A673 (cell line): ENCODE measurements at regions not wholly inside any gene's neighbourhood (a gene's known extent, or its start where the extent isn't known, plus 50 kb on each side); places are given as distances from the start of the nearest gene placed in this dataset.

ENCODE experiments used
- BruUV-seq: library from RNA; stranded (reverse); fragments of 400-500 nt; replicated peaks from 2 replicates; lab custom pipeline; 2021; lab: Mats Ljungman, UMichigan
- CTCF ChIA-PET: fragments of 300-600 bp; sonication (Branson Sonifier 250); formaldehyde crosslinking; loops from one replicate; lab custom pipeline; 2022; ENCODE audit warnings: antibody characterized with exemption; lab: Charles Lee
- POLR2A ChIA-PET: fragments of 300-600 bp; sonication (Branson Sonifier 250); formaldehyde crosslinking; loops from one replicate; lab custom pipeline; 2022; ENCODE audit warnings: antibody characterized with exemption; ENCODE audit not compliant: low non-redundant PET; lab: Charles Lee
- DNase-seq: peaks from one replicate; pipeline ENCODE4 v3.0.0-alpha.2; 2015; ENCODE audit warnings: low spot score
- H3K27ac ChIP-seq: fragments of 200-600 bp; sonication (generic); 2 replicates; pipeline ENCODE4 v1.5.1; 2016; ENCODE audit warnings: mixed run types, low read depth, mild to moderate bottlenecking, mixed read lengths, antibody characterized with exemption, low read length; ENCODE audit not compliant: poor library complexity, severe bottlenecking
- H3K27me3 ChIP-seq: fragments of 200-600 bp; sonication (generic); replicated peaks from 2 replicates; pipeline ENCODE4 v1.6.1; 2017; ENCODE audit warnings: mixed run types, low read depth, mild to moderate bottlenecking, mixed read lengths, antibody characterized with exemption, low read length; ENCODE audit not compliant: insufficient read depth, poor library complexity
- H3K36me3 ChIP-seq: fragments of 200-600 bp; sonication (generic); 2 replicates; pipeline ENCODE4 v1.6.1; 2016; ENCODE audit warnings: mixed run types, mild to moderate bottlenecking, mixed read lengths, antibody characterized with exemption, low read length; ENCODE audit not compliant: insufficient read depth, poor library complexity, severe bottlenecking
- H3K4me1 ChIP-seq: fragments of 200-600 bp; sonication (generic); 2 replicates; pipeline ENCODE4 v1.6.1; 2017; ENCODE audit warnings: mixed run types, mild to moderate bottlenecking, mixed read lengths, antibody characterized with exemption, low read length; ENCODE audit not compliant: insufficient read depth, poor library complexity, severe bottlenecking
- H3K4me3 ChIP-seq: fragments of 200-600 bp; sonication (generic); 2 replicates; pipeline ENCODE4 v1.5.1; 2016; ENCODE audit warnings: low read depth, mixed run types, mild to moderate bottlenecking, mixed read lengths, low read length; ENCODE audit not compliant: poor library complexity, severe bottlenecking
- H3K9me3 ChIP-seq: fragments of 200-600 bp; sonication (generic); 2 replicates; pipeline ENCODE4 v1.6.1; 2016; ENCODE audit warnings: mixed run types, low read depth, mild to moderate bottlenecking, mixed read lengths, antibody characterized with exemption, low read length; ENCODE audit not compliant: poor library complexity, severe bottlenecking
- EZH2 ChIP-seq: fragments of 200-600 bp; sonication (generic); IDR thresholded peaks from 2 replicates; pipeline ENCODE4 v1.6.1; 2017; ENCODE audit warnings: borderline replicate concordance, low read depth, mild to moderate bottlenecking, mixed read lengths, antibody characterized with exemption, low read length; ENCODE audit not compliant: poor library complexity, severe bottlenecking
- intact Hi-C: fragments of 100-400 bp; cut with micrococcal nuclease; formaldehyde crosslinking; loops from one replicate; pipeline ENCODE4 v1.10.0; 2022; ENCODE audit not compliant: unreplicated experiment
- TF ChIP-seq, protein P1 (sequence below): fragments of 300-800, 200-600 bp; sonication (generic); conservative IDR thresholded peaks from 2 replicates; pipeline ENCODE4 v1.5.1; 2017; ENCODE audit warnings: low read depth, mild to moderate bottlenecking, antibody characterized with exemption, low read length, moderate library complexity, mixed read lengths

- Histone ChIP-seq H3K4me1 (no peaks in the 10 kb centered on the region), H3K4me3 (no peak overlapping the region), H3K27me3 (no peaks in the 10 kb centered on the region), H3K27ac (no peak overlapping the region), H3K9me3 (no peaks in the 10 kb centered on the region), H3K36me3 (no peaks in the 10 kb centered on the region)
- intact Hi-C loops, result no loop called here
- TF ChIP-seq, protein P1, sequence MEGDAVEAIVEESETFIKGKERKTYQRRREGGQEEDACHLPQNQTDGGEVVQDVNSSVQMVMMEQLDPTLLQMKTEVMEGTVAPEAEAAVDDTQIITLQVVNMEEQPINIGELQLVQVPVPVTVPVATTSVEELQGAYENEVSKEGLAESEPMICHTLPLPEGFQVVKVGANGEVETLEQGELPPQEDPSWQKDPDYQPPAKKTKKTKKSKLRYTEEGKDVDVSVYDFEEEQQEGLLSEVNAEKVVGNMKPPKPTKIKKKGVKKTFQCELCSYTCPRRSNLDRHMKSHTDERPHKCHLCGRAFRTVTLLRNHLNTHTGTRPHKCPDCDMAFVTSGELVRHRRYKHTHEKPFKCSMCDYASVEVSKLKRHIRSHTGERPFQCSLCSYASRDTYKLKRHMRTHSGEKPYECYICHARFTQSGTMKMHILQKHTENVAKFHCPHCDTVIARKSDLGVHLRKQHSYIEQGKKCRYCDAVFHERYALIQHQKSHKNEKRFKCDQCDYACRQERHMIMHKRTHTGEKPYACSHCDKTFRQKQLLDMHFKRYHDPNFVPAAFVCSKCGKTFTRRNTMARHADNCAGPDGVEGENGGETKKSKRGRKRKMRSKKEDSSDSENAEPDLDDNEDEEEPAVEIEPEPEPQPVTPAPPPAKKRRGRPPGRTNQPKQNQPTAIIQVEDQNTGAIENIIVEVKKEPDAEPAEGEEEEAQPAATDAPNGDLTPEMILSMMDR, result no peak
- TF ChIP-seq EZH2, result no peak
- no TSS peak for BruUV-seq
- POLR2A ChIA-PET, result no interaction called here
- DNase-seq, result no peak
- CTCF ChIA-PET, result no interaction called here
Observed at GRCh38 chr14:82138431-82138830, 604.8 kb upstream of the SEL1L start.

GRCh38 chr14:82146846-82147245 lies 613.2 kb upstream of the SEL1L start:
- no TSS peak for BruUV-seq
- no peaks in the 10 kb centered on the region for H3K9me3 ChIP-seq
- DNase-seq, result no peak
- no peaks in the 10 kb centered on the region for H3K27me3 ChIP-seq
- no peak overlapping the region for H3K27ac ChIP-seq
- no peaks in the 10 kb centered on the region for H3K4me1 ChIP-seq
- no peaks in the 10 kb centered on the region for H3K36me3 ChIP-seq
- no peak overlapping the region for H3K4me3 ChIP-seq
- ChIA-PET CTCF (no interaction called here), POLR2A (no interaction called here)
- no peak for TF ChIP-seq EZH2
- TF ChIP-seq, protein P1, result no peak
- intact Hi-C loops, result no loop called here

DNA sequence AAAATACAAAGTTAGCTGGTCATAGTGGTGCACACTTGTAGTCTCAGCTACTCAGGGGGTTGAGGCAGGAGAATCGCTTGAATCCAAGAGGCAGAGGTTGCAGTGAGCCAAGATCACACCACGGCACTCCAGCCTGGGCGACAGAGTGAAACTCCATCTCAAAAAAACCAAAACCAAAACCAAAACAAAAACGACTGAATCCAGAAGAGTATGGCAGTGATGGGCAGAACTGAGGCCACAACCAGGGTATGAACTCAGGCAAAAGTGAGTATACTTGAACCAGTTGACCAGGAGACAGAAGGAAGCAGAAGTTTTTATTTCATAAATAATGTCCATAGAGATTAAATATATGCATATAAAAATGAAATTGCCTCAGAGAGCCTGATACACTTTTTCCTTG lies 620.0 kb upstream of the SEL1L start:
- no TSS peak for BruUV-seq
- CTCF ChIA-PET, result no interaction called here
- Histone ChIP-seq H3K9me3 (no peaks in the 10 kb centered on the region), H3K4me3 (no peak overlapping the region), H3K36me3 (no peaks in the 10 kb centered on the region), H3K27me3 (no peaks in the 10 kb centered on the region), H3K27ac (no peak overlapping the region), H3K4me1 (no peaks in the 10 kb centered on the region)
- POLR2A ChIA-PET, result no interaction called here
- intact Hi-C loops, result no loop called here
- no peak for DNase-seq
- TF ChIP-seq EZH2, result no peak
- TF ChIP-seq, protein P1, result no peak
